HepG2 (cell line): ENCODE measurements at regions not wholly inside any gene's neighbourhood (a gene's known extent, or its start where the extent isn't known, plus 50 kb on each side); places are given as distances from the start of the nearest gene placed in this dataset.

Experiments used
- ARID3A ChIP-seq: IDR thresholded peaks from 2 replicates; pipeline ENCODE4 v1.6.1; 2012; ENCODE audit warnings: low read depth, low read length, improper control_type of control experiment
- CEBPB ChIP-seq: IDR thresholded peaks from 2 replicates; pipeline ENCODE4 v1.6.1; 2011; ENCODE audit warnings: low read depth, low read length, improper control_type of control experiment, borderline replicate concordance
- EP300 ChIP-seq, 3 experiments: sonication (generic) in 1 of 3; formaldehyde crosslinking in 1 of 3; IDR thresholded peaks; 2 replicates each; pipeline versions ENCODE4 v1.5.1 to v1.6.1; 2011 to 2020; ENCODE audit warnings: low read depth in 2 of 3, low read length in 2 of 3, borderline replicate concordance in 1 of 3, improper control_type of control experiment in 1 of 3, mild to moderate bottlenecking in 1 of 3, missing genetic modification reagents in 1 of 3, moderate library complexity in 1 of 3
- FOXC1 ChIP-seq: sonication (generic); formaldehyde crosslinking; IDR thresholded peaks from 2 replicates; pipeline ENCODE4 v1.8.0; 2022; ENCODE audit warnings: mild to moderate bottlenecking, missing genetic modification reagents, borderline replicate concordance
- FOXP1 ChIP-seq, 2 experiments: fragments of 450-650 bp in 1 of 2; IDR thresholded peaks; 2 replicates each; pipeline ENCODE4 v1.6.1; 2017 to 2018; ENCODE audit warnings: antibody characterized with exemption in 1 of 2
- HMG20A ChIP-seq: IDR thresholded peaks from 2 replicates; pipeline ENCODE4 v1.6.1; 2016; ENCODE audit warnings: borderline replicate concordance
- MEIS1 ChIP-seq: sonication (generic); formaldehyde crosslinking; IDR thresholded peaks from 2 replicates; pipeline ENCODE4 v1.9.0; 2021; ENCODE audit warnings: mild to moderate bottlenecking, missing genetic modification reagents, moderate library complexity, borderline replicate concordance
- MXD1 ChIP-seq: sonication (generic); formaldehyde crosslinking; IDR thresholded peaks from 2 replicates; pipeline ENCODE4 v1.4.0; 2020; ENCODE audit warnings: mild to moderate bottlenecking, missing genetic modification reagents
- NFKBIZ ChIP-seq: IDR thresholded peaks from 2 replicates; pipeline ENCODE4 v1.6.1; 2018; ENCODE audit warnings: missing genetic modification reagents, missing compliant biosample characterization
- PRMT3 ChIP-seq: sonication (generic); formaldehyde crosslinking; IDR thresholded peaks from 2 replicates; pipeline ENCODE4 v1.8.1; 2022; ENCODE audit warnings: low read depth, mild to moderate bottlenecking, moderate library complexity, missing genetic modification reagents, borderline replicate concordance
- RARA ChIP-seq: IDR thresholded peaks from 2 replicates; pipeline ENCODE4 v1.6.1; 2016; ENCODE audit warnings: missing genetic modification reagents, missing compliant biosample characterization
- RXRB ChIP-seq: IDR thresholded peaks from 2 replicates; pipeline ENCODE4 v1.6.1; 2016; ENCODE audit warnings: borderline replicate concordance, missing genetic modification reagents, missing compliant biosample characterization
- STAT5B ChIP-seq: sonication (generic); formaldehyde crosslinking; IDR thresholded peaks from 2 replicates; pipeline ENCODE4 v1.4.0; 2020; ENCODE audit warnings: missing genetic modification reagents
- SYNCRIP ChIP-seq: fragments of 200-400 bp; formaldehyde crosslinking; IDR thresholded peaks from 2 replicates; pipeline ENCODE4 v1.6.1; 2018; ENCODE audit warnings: mild to moderate bottlenecking, low read depth, low read length; ENCODE audit not compliant: insufficient read depth
- WIZ ChIP-seq: sonication (generic); formaldehyde crosslinking; IDR thresholded peaks from 2 replicates; pipeline ENCODE4 v1.5.1; 2020; ENCODE audit warnings: mild to moderate bottlenecking, missing genetic modification reagents
- ZFX ChIP-seq: sonication (generic); formaldehyde crosslinking; IDR thresholded peaks from 2 replicates; pipeline ENCODE4 v1.4.0; 2020; ENCODE audit warnings: mild to moderate bottlenecking, low read depth, missing genetic modification reagents, moderate library complexity
- ZKSCAN1 ChIP-seq: fragments of 150-350 bp; IDR thresholded peaks from 2 replicates; pipeline ENCODE4 v1.6.1; 2014; ENCODE audit warnings: low read length
- ZNF136 ChIP-seq: sonication (generic); formaldehyde crosslinking; IDR thresholded peaks from 2 replicates; pipeline ENCODE4 v1.8.1; 2022; ENCODE audit warnings: low read depth, mild to moderate bottlenecking, moderate library complexity, missing genetic modification reagents
- ZNF225 ChIP-seq: sonication (generic); formaldehyde crosslinking; IDR thresholded peaks from 2 replicates; pipeline ENCODE4 v1.4.0; 2020; ENCODE audit warnings: mild to moderate bottlenecking, missing genetic modification reagents
- ZNF274 ChIP-seq: sonication (generic); formaldehyde crosslinking; IDR thresholded peaks from 2 replicates; pipeline ENCODE4 v1.5.1; 2020; ENCODE audit warnings: mild to moderate bottlenecking, missing genetic modification reagents
- ZNF484 ChIP-seq: sonication (generic); formaldehyde crosslinking; IDR thresholded peaks from 2 replicates; pipeline ENCODE4 v1.5.1; 2020; ENCODE audit warnings: mild to moderate bottlenecking, low read depth, missing genetic modification reagents, borderline replicate concordance
- ZNF558 ChIP-seq: sonication (generic); formaldehyde crosslinking; IDR thresholded peaks from 2 replicates; pipeline ENCODE4 v1.9.0; 2022; ENCODE audit warnings: mild to moderate bottlenecking, missing genetic modification reagents, borderline replicate concordance
- ZNF580 ChIP-seq: IDR thresholded peaks from 2 replicates; pipeline ENCODE4 v1.6.1; 2016; ENCODE audit warnings: low read depth, borderline replicate concordance
- ZNF710 ChIP-seq: sonication (generic); formaldehyde crosslinking; IDR thresholded peaks from 2 replicates; pipeline ENCODE4 v1.5.0; 2020; ENCODE audit warnings: mild to moderate bottlenecking, missing genetic modification reagents, borderline replicate concordance
- ZNF850 ChIP-seq: sonication (generic); formaldehyde crosslinking; conservative IDR thresholded peaks from 2 replicates; pipeline ENCODE4 v1.9.0; 2021; ENCODE audit warnings: mild to moderate bottlenecking, missing genetic modification reagents
- TF ChIP-seq, protein P1 (sequence below): sonication (generic); formaldehyde crosslinking; IDR thresholded peaks from 2 replicates; pipeline ENCODE4 v1.4.0; 2020; ENCODE audit warnings: missing genetic modification reagents

DNA sequence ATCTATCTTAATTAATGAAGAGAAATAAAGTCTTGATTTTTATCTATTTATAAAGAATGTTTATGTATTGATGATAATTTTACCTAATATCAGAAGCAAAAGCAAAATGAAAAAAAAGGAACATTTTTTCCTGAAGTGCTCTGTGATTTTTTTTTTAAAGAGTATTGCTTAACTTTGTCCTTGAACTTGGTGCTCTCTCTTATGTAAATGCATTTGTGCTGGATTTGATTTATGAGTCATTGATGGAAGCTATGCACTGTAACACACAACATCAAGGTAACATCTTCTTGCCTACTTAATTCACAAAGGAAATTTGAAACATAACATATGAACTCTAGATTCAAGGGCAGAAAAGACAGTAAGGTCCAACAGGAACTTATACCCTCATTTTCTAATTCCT is 312.9 kb upstream of the CDH19 start (continued):
- TF ChIP-seq, protein P1, sequence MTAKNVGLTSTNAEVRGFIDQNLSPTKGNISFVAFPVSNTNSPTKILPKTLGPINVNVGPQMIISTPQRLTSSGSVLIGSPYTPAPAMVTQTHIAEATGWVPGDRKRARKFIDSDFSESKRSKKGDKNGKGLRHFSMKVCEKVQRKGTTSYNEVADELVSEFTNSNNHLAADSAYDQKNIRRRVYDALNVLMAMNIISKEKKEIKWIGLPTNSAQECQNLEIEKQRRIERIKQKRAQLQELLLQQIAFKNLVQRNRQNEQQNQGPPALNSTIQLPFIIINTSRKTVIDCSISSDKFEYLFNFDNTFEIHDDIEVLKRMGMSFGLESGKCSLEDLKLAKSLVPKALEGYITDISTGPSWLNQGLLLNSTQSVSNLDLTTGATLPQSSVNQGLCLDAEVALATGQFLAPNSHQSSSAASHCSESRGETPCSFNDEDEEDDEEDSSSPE (CRISPR knock-in tag) = no peak
- TF ChIP-seq ZNF136 (CRISPR knock-in tag) (no peak), FOXP1 (IDR thresholded peaks at IDR 0.05) (no peak), FOXP1 (CRISPR knock-in tag; IDR thresholded peaks at IDR 0.05) (peak; percentile 23; the same call in 1 of the 2 replicates), HMG20A (peak; percentile 68; the same call in 1 of the 2 replicates), FOXC1 (no peak), CEBPB (peak; percentile 74), ZKSCAN1 (no peak), ZFX (CRISPR knock-in tag) (no peak), ZNF850 (CRISPR knock-in tag) (no peak), PRMT3 (CRISPR knock-in tag) (no peak), WIZ (CRISPR knock-in tag) (no peak), ZNF274 (CRISPR knock-in tag) (no peak), MXD1 (CRISPR knock-in tag) (no peak), RXRB (0 out of 2 replicates have a peak, but pooled peaks have one; percentile 19), ARID3A (peak; percentile 45; the same call in 1 of the 2 replicates), EP300 (IDR thresholded peaks at IDR 0.05; ENCODE audit: low read depth in 2 of 2, low read length in 2 of 2) (0 out of 4 replicates have a peak, but pooled peaks of 1 of the 2 experiments have one; percentile 20), EP300 (CRISPR knock-in tag; IDR thresholded peaks at IDR 0.05; ENCODE audit: borderline replicate concordance) (no peak), ZNF484 (no peak), MEIS1 (CRISPR knock-in tag) (no peak), ZNF710 (CRISPR knock-in tag) (no peak), SYNCRIP (no peak), NFKBIZ (CRISPR knock-in tag) (no peak), ZNF558 (CRISPR knock-in tag) (no peak), ZNF580 (no peak), ZNF225 (CRISPR knock-in tag) (no peak), STAT5B (no peak), RARA (CRISPR knock-in tag) (peak; percentile 80)
